ENCODE measurements at regions not wholly inside any gene's neighbourhood (a gene's known extent, or its start where the extent isn't known, plus 50 kb on each side); places are given as distances from the start of the nearest gene placed in this dataset.
"Not testable (repeated sequence)": the region's sequence is repeated elsewhere in the genome, so short reads cannot be mapped to it uniquely, and the experiment has no call there.

- no peak for DNase-seq (ENCODE audit: low spot score)
These were observed 101.4 kb downstream of the TNFRSF13B start for GRCh38 chr17:16870253-16871245.

- DNase-seq (ENCODE audit: low spot score): not testable (repeated sequence)
These were observed 102.2 kb downstream of the TNFRSF13B start for GRCh38 chr17:16869531-16870252.

GRCh38 chr17:16868616-16869015, 103.3 kb downstream of the TNFRSF13B start:
- DNase-seq (ENCODE audit: low spot score): not testable (repeated sequence)

GRCh38 chr17:16867545-16867944, 104.4 kb downstream of the TNFRSF13B start:
- DNase-seq (ENCODE audit: low spot score): not testable (repeated sequence)

GRCh38 chr17:16866841-16867240, 105.1 kb downstream of the TNFRSF13B start:
- DNase-seq (ENCODE audit: low spot score): not testable (repeated sequence)

- DNase-seq (ENCODE audit: low spot score): no peak
These were observed 105.5 kb downstream of the TNFRSF13B start for GRCh38 chr17:16866436-16866835.

- peak; percentile 21 for DNase-seq (ENCODE audit: low spot score)
These were observed 106.2 kb downstream of the TNFRSF13B start for GRCh38 chr17:16865704-16866103.

GRCh38 chr17:16865077-16865613, 106.8 kb downstream of the TNFRSF13B start:
- DNase-seq (ENCODE audit: low spot score): not testable (repeated sequence)

GRCh38 chr17:16864462-16865076, 107.3 kb downstream of the TNFRSF13B start:
- DNase-seq (ENCODE audit: low spot score): peak; percentile 58

- DNase-seq (ENCODE audit: low spot score): peak; percentile 45
These were observed 110.8 kb downstream of the TNFRSF13B start for GRCh38 chr17:16861152-16861551.

- not testable (repeated sequence) for DNase-seq (ENCODE audit: low spot score)
These were observed 111.5 kb downstream of the TNFRSF13B start for GRCh38 chr17:16860467-16860866.

GRCh38 chr17:16859515-16859914, 112.4 kb downstream of the TNFRSF13B start:
- DNase-seq (ENCODE audit: low spot score): not testable (repeated sequence)

- DNase-seq (ENCODE audit: low spot score): not testable (repeated sequence)
These were observed 114.2 kb downstream of the TNFRSF13B start for GRCh38 chr17:16857746-16858145.

- not testable (repeated sequence) for DNase-seq (ENCODE audit: low spot score)
These were observed 115.1 kb downstream of the TNFRSF13B start for GRCh38 chr17:16856846-16857245.

- not testable (repeated sequence) for DNase-seq (ENCODE audit: low spot score)
These were observed 115.7 kb downstream of the TNFRSF13B start for GRCh38 chr17:16856171-16856570.

- not testable (repeated sequence) for DNase-seq (ENCODE audit: low spot score)
These were observed 117.3 kb downstream of the TNFRSF13B start for GRCh38 chr17:16854636-16855035.

GRCh38 chr17:16853661-16854320, 118.1 kb downstream of the TNFRSF13B start:
- DNase-seq (ENCODE audit: low spot score): no peak

GRCh38 chr17:16849861-16850260, 122.1 kb downstream of the TNFRSF13B start:
- DNase-seq (ENCODE audit: low spot score): not testable (repeated sequence)

- DNase-seq (ENCODE audit: low spot score): not testable (repeated sequence)
These were observed 122.9 kb downstream of the TNFRSF13B start for GRCh38 chr17:16848997-16849396.

- DNase-seq (ENCODE audit: low spot score): not testable (repeated sequence)
These were observed 126.8 kb downstream of the TNFRSF13B start for GRCh38 chr17:16845098-16845497.

GRCh38 chr17:16844669-16845068, 127.2 kb downstream of the TNFRSF13B start:
- not testable (repeated sequence) for DNase-seq (ENCODE audit: low spot score)
